ENCODE measurements at regions not wholly inside any gene's neighbourhood (a gene's known extent, or its start where the extent isn't known, plus 50 kb on each side); places are given as distances from the start of the nearest gene placed in this dataset.

- TF ChIP-seq TEAD2 (CRISPR knock-in tag; IDR thresholded peaks at IDR 0.05) (no peak), POLR2A (IDR thresholded peaks at IDR 0.05; ENCODE audit: insufficient read depth in 1 of 2, low read depth in 2 of 2, low read length in 2 of 2) (no peak), ZNF224 (CRISPR knock-in tag; IDR thresholded peaks at IDR 0.05) (no peak)
Measured at GRCh38 chr13:78228211-78228610, 309.6 kb upstream of the EDNRB start (continued).

DNA sequence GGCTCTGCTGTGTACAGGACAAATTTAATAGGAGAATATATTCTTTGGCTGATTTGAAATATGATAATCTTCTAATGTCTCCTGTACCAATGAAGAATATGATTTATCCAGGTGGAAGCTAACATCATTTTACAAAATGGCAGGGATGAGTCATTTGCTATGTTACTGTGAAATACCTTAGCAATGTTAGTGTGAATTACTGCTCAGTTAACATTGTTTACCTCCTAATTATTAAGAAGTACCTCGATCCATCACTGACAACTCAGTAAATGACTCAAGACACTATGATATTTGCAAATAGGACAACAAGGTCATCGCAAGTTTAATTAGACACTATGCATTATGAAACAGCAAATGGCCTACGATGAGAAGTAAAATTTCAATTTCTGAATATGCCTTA lies 309.1 kb upstream of the EDNRB start:
- intact Hi-C loops (cut with micrococcal nuclease; ENCODE audit: unreplicated experiment): no loop called here
- BruUV-seq (replicated peaks): no TSS peak
- no peak for ATAC-seq
- Histone ChIP-seq H2AFZ (ENCODE audit: low read length) (no peak overlapping the region), H4K20me1 (ENCODE audit: insufficient read depth, low read length) (no peaks in the 10 kb centered on the region), H3K36me3 (replicated peaks in 1 of 2; ENCODE audit: control insufficient read depth in 1 of 2, insufficient read depth in 2 of 2, low read length in 2 of 2) (no peaks in the 10 kb centered on the region), H3K27ac (ENCODE audit: extremely low read length, insufficient read depth, low read length) (no peak overlapping the region), H3K79me2 (ENCODE audit: insufficient read depth, low read length) (no peaks in the 10 kb centered on the region), H3K9ac (ENCODE audit: insufficient read depth, low read depth, low read length) (no peak overlapping the region), H3K4me3 (replicated peaks in 1 of 3; ENCODE audit: insufficient read depth in 1 of 3, low read depth in 2 of 3, low read length in 3 of 3) (no peak overlapping the region), H3K27me3 (ENCODE audit: control insufficient read depth in 1 of 2, insufficient read depth in 2 of 2, low read length in 2 of 2) (no peaks in the 10 kb centered on the region; a peak in 1 of 5 replicates), H3K4me1 (ENCODE audit: insufficient read depth, low read length) (no peaks in the 10 kb centered on the region), H3K4me2 (ENCODE audit: low read depth, low read length) (no peak overlapping the region), H3K9me3 (ENCODE audit: low read length) (no peaks in the 10 kb centered on the region)
- FAIRE-seq: no peak
- DNase-seq (ENCODE audit: low spot score): no peak
- in situ Hi-C loops (cut with HindIII; ENCODE audit: extremely low pct_ligation_motif_present, low pct_unique_long_range_greater_than_20kb): no loop called here
- no peak for TF ChIP-seq SNAI1 (CRISPR knock-in tag; IDR thresholded peaks at IDR 0.05; ENCODE audit: borderline replicate concordance)
- no peak for TF ChIP-seq ZNF44 (CRISPR knock-in tag; IDR thresholded peaks at IDR 0.05)
- TF ChIP-seq, protein P1, sequence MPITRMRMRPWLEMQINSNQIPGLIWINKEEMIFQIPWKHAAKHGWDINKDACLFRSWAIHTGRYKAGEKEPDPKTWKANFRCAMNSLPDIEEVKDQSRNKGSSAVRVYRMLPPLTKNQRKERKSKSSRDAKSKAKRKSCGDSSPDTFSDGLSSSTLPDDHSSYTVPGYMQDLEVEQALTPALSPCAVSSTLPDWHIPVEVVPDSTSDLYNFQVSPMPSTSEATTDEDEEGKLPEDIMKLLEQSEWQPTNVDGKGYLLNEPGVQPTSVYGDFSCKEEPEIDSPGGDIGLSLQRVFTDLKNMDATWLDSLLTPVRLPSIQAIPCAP (CRISPR knock-in tag; IDR thresholded peaks at IDR 0.05; ENCODE audit: low read depth): no peak
- CTCF ChIA-PET (ENCODE audit: low intra/inter-chr PET ratio, low total read pairs): no interaction called here
- WGBS (ENCODE audit: low lambda C conversion rate): 6% methylated on average over 3 of the region's 3 CpGs
- POLR2A ChIA-PET: no interaction called here

GRCh38 chr13:78215458-78216108 lies 297.0 kb upstream of the EDNRB start:
- Histone ChIP-seq H3K4me2 (ENCODE audit: low read depth, low read length) (no peak overlapping the region), H3K4me3 (replicated peaks in 1 of 3; ENCODE audit: insufficient read depth in 1 of 3, low read depth in 2 of 3, low read length in 3 of 3) (no peak overlapping the region), H2AFZ (ENCODE audit: low read length) (no peak overlapping the region), H3K27ac (ENCODE audit: extremely low read length, insufficient read depth, low read length) (no peak overlapping the region), H3K9ac (ENCODE audit: insufficient read depth, low read depth, low read length) (no peak overlapping the region), H4K20me1 (ENCODE audit: insufficient read depth, low read length) (no peaks in the 10 kb centered on the region), H3K4me1 (ENCODE audit: insufficient read depth, low read length) (no peaks in the 10 kb centered on the region), H3K36me3 (replicated peaks in 1 of 2; ENCODE audit: control insufficient read depth in 1 of 2, insufficient read depth in 2 of 2, low read length in 2 of 2) (no peaks in the 10 kb centered on the region), H3K79me2 (ENCODE audit: insufficient read depth, low read length) (no peaks in the 10 kb centered on the region), H3K9me3 (ENCODE audit: low read length) (no peaks in the 10 kb centered on the region), H3K27me3 (ENCODE audit: control insufficient read depth in 1 of 2, insufficient read depth in 2 of 2, low read length in 2 of 2) (no peaks in the 10 kb centered on the region)
- FAIRE-seq: no peak
- BruUV-seq (replicated peaks): no TSS peak
- ChIA-PET POLR2A (no interaction called here), CTCF (ENCODE audit: low intra/inter-chr PET ratio, low total read pairs) (no interaction called here)
- no peak for DNase-seq (ENCODE audit: low spot score)
- WGBS (ENCODE audit: low lambda C conversion rate): 11% methylated on average over 4 of the region's 4 CpGs
- in situ Hi-C loops (cut with HindIII; ENCODE audit: extremely low pct_ligation_motif_present, low pct_unique_long_range_greater_than_20kb): no loop called here
- no peak for ATAC-seq
- intact Hi-C loops (cut with micrococcal nuclease; ENCODE audit: unreplicated experiment): no loop called here
- no peak for TF ChIP-seq ZNF292 (CRISPR knock-in tag; IDR thresholded peaks at IDR 0.05; ENCODE audit: borderline replicate concordance, low read depth)
- no peak for TF ChIP-seq ZFAT (CRISPR knock-in tag; conservative IDR thresholded peaks at IDR 0.05)
- TF ChIP-seq ZBTB1 (CRISPR knock-in tag; IDR thresholded peaks at IDR 0.05; ENCODE audit: borderline replicate concordance): no peak
- TF ChIP-seq ZNF468 (CRISPR knock-in tag; IDR thresholded peaks at IDR 0.05): no peak
- TF ChIP-seq POLR2A (IDR thresholded peaks at IDR 0.05; ENCODE audit: insufficient read depth in 1 of 2, low read depth in 2 of 2, low read length in 2 of 2): no peak
- TF ChIP-seq, protein P2, sequence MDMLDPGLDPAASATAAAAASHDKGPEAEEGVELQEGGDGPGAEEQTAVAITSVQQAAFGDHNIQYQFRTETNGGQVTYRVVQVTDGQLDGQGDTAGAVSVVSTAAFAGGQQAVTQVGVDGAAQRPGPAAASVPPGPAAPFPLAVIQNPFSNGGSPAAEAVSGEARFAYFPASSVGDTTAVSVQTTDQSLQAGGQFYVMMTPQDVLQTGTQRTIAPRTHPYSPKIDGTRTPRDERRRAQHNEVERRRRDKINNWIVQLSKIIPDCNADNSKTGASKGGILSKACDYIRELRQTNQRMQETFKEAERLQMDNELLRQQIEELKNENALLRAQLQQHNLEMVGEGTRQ (IDR thresholded peaks at IDR 0.05; ENCODE audit: low read depth, low read length): no peak
- TF ChIP-seq, protein P2 (CRISPR knock-in tag; IDR thresholded peaks at IDR 0.05; ENCODE audit: borderline replicate concordance): no peak
- TF ChIP-seq, protein P3, sequence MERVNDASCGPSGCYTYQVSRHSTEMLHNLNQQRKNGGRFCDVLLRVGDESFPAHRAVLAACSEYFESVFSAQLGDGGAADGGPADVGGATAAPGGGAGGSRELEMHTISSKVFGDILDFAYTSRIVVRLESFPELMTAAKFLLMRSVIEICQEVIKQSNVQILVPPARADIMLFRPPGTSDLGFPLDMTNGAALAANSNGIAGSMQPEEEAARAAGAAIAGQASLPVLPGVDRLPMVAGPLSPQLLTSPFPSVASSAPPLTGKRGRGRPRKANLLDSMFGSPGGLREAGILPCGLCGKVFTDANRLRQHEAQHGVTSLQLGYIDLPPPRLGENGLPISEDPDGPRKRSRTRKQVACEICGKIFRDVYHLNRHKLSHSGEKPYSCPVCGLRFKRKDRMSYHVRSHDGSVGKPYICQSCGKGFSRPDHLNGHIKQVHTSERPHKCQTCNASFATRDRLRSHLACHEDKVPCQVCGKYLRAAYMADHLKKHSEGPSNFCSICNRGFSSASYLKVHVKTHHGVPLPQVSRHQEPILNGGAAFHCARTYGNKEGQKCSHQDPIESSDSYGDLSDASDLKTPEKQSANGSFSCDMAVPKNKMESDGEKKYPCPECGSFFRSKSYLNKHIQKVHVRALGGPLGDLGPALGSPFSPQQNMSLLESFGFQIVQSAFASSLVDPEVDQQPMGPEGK (CRISPR knock-in tag; IDR thresholded peaks at IDR 0.05): no peak

Measured in HepG2 (cell line).